Cerebellar nuclear complex (tissue), 1 donor: ENCODE measurements at regions not wholly inside any gene's neighbourhood (a gene's known extent, or its start where the extent isn't known, plus 50 kb on each side); places are given as distances from the start of the nearest gene placed in this dataset.
"Not testable (repeated sequence)": the region's sequence is repeated elsewhere in the genome, so short reads cannot be mapped to it uniquely, and the experiment has no call there.

Experiments
- DNase-seq, 2 experiments: peaks; one replicate each; lab custom pipeline; 2025; lab: John Stamatoyannopoulos, UW

- DNase-seq = no peak
These were observed 357.6 kb downstream of the SHANK2 start for GRCh38 chr11:70894566-70895365.

GRCh38 chr11:70895366-70895670 lies 357.1 kb downstream of the SHANK2 start:
- no peak for DNase-seq

GRCh38 chr11:70897429-70897828 lies 354.9 kb downstream of the SHANK2 start:
- DNase-seq = no peak

GRCh38 chr11:70899616-70900015 lies 352.8 kb downstream of the SHANK2 start:
- DNase-seq = no peak

GRCh38 chr11:70900540-70900939 lies 351.8 kb downstream of the SHANK2 start:
- DNase-seq = no peak

GRCh38 chr11:70901951-70902521 lies 350.3 kb downstream of the SHANK2 start:
- DNase-seq = peak in 1 of 2 experiments; percentile 24

GRCh38 chr11:70903229-70903628 lies 349.1 kb downstream of the SHANK2 start:
- not testable (repeated sequence) for DNase-seq

GRCh38 chr11:70906101-70906500 lies 346.3 kb downstream of the SHANK2 start:
- no peak for DNase-seq

GRCh38 chr11:70908223-70908622 lies 344.2 kb downstream of the SHANK2 start:
- DNase-seq = no peak

GRCh38 chr11:70910835-70911234 lies 341.5 kb downstream of the SHANK2 start:
- no peak for DNase-seq

- DNase-seq = no peak
These were observed 340.0 kb downstream of the SHANK2 start for GRCh38 chr11:70912226-70912840.

- DNase-seq = no peak
These were observed 338.6 kb downstream of the SHANK2 start for GRCh38 chr11:70913715-70914231.

GRCh38 chr11:70914496-70914895 lies 337.9 kb downstream of the SHANK2 start:
- DNase-seq = no peak

GRCh38 chr11:70915158-70915985 lies 337.0 kb downstream of the SHANK2 start:
- DNase-seq = no peak

GRCh38 chr11:70916351-70916750 lies 336.0 kb downstream of the SHANK2 start:
- DNase-seq = no peak

GRCh38 chr11:70918242-70918641 lies 334.1 kb downstream of the SHANK2 start:
- DNase-seq = no peak

GRCh38 chr11:70921804-70922203 lies 330.6 kb downstream of the SHANK2 start:
- DNase-seq = no peak

GRCh38 chr11:70924108-70924507 lies 328.3 kb downstream of the SHANK2 start:
- no peak for DNase-seq

GRCh38 chr11:70925238-70925637 lies 327.1 kb downstream of the SHANK2 start:
- no peak for DNase-seq

GRCh38 chr11:70926543-70927201 lies 325.7 kb downstream of the SHANK2 start:
- no peak for DNase-seq

- DNase-seq = no peak
These were observed 323.4 kb downstream of the SHANK2 start for GRCh38 chr11:70928854-70929598.
